ENCODE measurements at regions not wholly inside any gene's neighbourhood (a gene's known extent, or its start where the extent isn't known, plus 50 kb on each side); places are given as distances from the start of the nearest gene placed in this dataset.

GRCh38 chr12:18168016-18168415 lies 78.0 kb upstream of the RERGL start:
- Histone ChIP-seq H3K9me3 (no peaks in the 10 kb centered on the region), H3K4me1 (no peaks in the 10 kb centered on the region), H3K36me3 (no peaks in the 10 kb centered on the region), H3K27ac (no peak overlapping the region), H3K27me3 (no peaks in the 10 kb centered on the region), H3K9ac (ENCODE audit: low read depth in 2 of 2, low read length in 2 of 2) (no peak overlapping the region), H3K4me3 (no peak overlapping the region)
- intact Hi-C loops (cut with DNase I) = no loop called here
- no peak for TF ChIP-seq CTCF (IDR thresholded peaks at IDR 0.05)
- DNase-seq = no peak

- Histone ChIP-seq H3K27ac (no peak overlapping the region), H3K9ac (ENCODE audit: low read depth in 2 of 2, low read length in 2 of 2) (no peak overlapping the region), H3K4me3 (no peak overlapping the region), H3K4me1 (no peaks in the 10 kb centered on the region), H3K9me3 (no peaks in the 10 kb centered on the region), H3K36me3 (no peaks in the 10 kb centered on the region), H3K27me3 (no peaks in the 10 kb centered on the region)
- intact Hi-C loops (cut with DNase I) = no loop called here
- DNase-seq = no peak
- no peak for TF ChIP-seq CTCF (IDR thresholded peaks at IDR 0.05)
These were observed 75.9 kb upstream of the RERGL start for GRCh38 chr12:18165889-18166288.

- no peak overlapping the region for H3K27ac ChIP-seq
- no peak overlapping the region for H3K4me3 ChIP-seq
- no peaks in the 10 kb centered on the region for H3K9me3 ChIP-seq
- no peaks in the 10 kb centered on the region for H3K4me1 ChIP-seq
- intact Hi-C loops (cut with DNase I) = no loop called here
- no peaks in the 10 kb centered on the region for H3K36me3 ChIP-seq
- no peak overlapping the region for H3K9ac ChIP-seq (ENCODE audit: low read depth in 2 of 2, low read length in 2 of 2)
- no peak for TF ChIP-seq CTCF (IDR thresholded peaks at IDR 0.05)
- no peak for DNase-seq
- no peaks in the 10 kb centered on the region for H3K27me3 ChIP-seq
These were observed 75.5 kb upstream of the RERGL start for GRCh38 chr12:18165422-18165871.

DNA sequence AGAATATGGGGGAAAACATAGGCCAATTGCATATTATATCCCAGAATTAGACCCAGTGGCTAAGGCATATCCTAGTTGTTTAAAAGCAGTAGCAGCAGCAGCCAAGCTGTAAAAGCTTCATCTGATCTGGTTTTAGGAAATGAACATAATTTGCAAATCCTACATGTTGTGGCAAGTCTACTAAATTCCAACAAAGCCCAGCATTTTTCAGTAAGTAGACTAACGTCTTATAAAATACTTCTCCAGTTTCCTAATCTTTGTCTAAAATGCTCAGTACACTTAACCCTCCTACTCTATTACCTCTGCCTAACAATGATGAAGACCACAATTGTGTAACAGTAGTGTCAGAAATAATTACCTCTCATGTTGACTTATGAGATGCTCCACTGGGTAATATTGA lies 70.9 kb upstream of the RERGL start:
- TF ChIP-seq CTCF (IDR thresholded peaks at IDR 0.05) = no peak
- intact Hi-C loops (cut with DNase I) = no loop called here
- Histone ChIP-seq H3K27me3 (no peaks in the 10 kb centered on the region), H3K36me3 (no peaks in the 10 kb centered on the region), H3K9me3 (no peaks in the 10 kb centered on the region), H3K27ac (no peak overlapping the region), H3K4me3 (no peak overlapping the region), H3K4me1 (no peaks in the 10 kb centered on the region), H3K9ac (ENCODE audit: low read depth in 2 of 2, low read length in 2 of 2) (no peak overlapping the region)
- no peak for DNase-seq

- H3K9ac ChIP-seq (ENCODE audit: low read depth in 2 of 2, low read length in 2 of 2) = no peak overlapping the region
- H3K4me3 ChIP-seq = no peak overlapping the region
- no peak overlapping the region for H3K27ac ChIP-seq
- intact Hi-C loops (cut with DNase I) = no loop called here
- H3K27me3 ChIP-seq = no peaks in the 10 kb centered on the region
- no peaks in the 10 kb centered on the region for H3K9me3 ChIP-seq
- H3K36me3 ChIP-seq = no peaks in the 10 kb centered on the region
- DNase-seq = peak; percentile 29
- peak; percentile 42 for TF ChIP-seq CTCF (IDR thresholded peaks at IDR 0.05)
- H3K4me1 ChIP-seq = no peaks in the 10 kb centered on the region
These were observed 69.0 kb upstream of the RERGL start for GRCh38 chr12:18158774-18159557.
